BE2C (cell line): ENCODE measurements at regions not wholly inside any gene's neighbourhood (a gene's known extent, or its start where the extent isn't known, plus 50 kb on each side); places are given as distances from the start of the nearest gene placed in this dataset.
"Not testable (repeated sequence)": the region's sequence is repeated elsewhere in the genome, so short reads cannot be mapped to it uniquely, and the experiment has no call there.

Experiments
- DNase-seq: peaks from one replicate; pipeline ENCODE4 v3.0.0-alpha.2; 2020
- H3K27me3 ChIP-seq: fragments of 250-450 bp; sonication (Bioruptor Pico); 2 replicates; pipeline ENCODE4 v1.5.1; 2020; ENCODE audit warnings: mild to moderate bottlenecking
- H3K36me3 ChIP-seq: fragments of 250-450 bp; sonication (Bioruptor Pico); 2 replicates; pipeline ENCODE4 v1.5.1; 2020; ENCODE audit warnings: mild to moderate bottlenecking
- H3K4me1 ChIP-seq: fragments of 250-450 bp; sonication (Bioruptor Pico); 2 replicates; pipeline ENCODE4 v1.5.1; 2020
- H3K4me3 ChIP-seq: 2 replicates; pipeline ENCODE4 v1.5.1; 2011; ENCODE audit warnings: low read depth, low read length
- H3K9me3 ChIP-seq: fragments of 250-450 bp; sonication (Bioruptor Pico); 2 replicates; pipeline ENCODE4 v1.5.1; 2020
- TF ChIP-seq, protein P1 (sequence below): IDR thresholded peaks from 2 replicates; pipeline ENCODE4 v1.5.1; 2012; ENCODE audit warnings: mild to moderate bottlenecking, low read depth, low read length

DNA sequence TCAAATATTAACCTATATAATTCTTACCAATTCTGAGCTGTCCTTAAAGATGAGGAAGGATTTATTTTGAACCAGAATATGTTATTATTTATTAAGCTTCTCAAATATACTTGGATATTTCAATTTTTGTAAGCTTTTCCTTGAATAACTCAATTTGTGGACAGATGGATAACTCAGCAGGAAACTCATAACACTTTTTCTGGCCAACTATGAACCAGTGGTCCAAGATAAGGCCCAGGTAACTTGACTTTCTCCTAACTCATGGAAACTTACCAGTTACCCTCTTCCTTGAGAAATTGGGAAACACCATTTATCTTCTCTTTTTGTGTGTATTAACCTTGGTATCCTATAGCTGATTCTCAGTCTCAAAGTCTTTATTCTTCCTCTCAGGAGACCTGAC, 427.5 kb upstream of the SYNCRIP start:
- TF ChIP-seq, protein P1, sequence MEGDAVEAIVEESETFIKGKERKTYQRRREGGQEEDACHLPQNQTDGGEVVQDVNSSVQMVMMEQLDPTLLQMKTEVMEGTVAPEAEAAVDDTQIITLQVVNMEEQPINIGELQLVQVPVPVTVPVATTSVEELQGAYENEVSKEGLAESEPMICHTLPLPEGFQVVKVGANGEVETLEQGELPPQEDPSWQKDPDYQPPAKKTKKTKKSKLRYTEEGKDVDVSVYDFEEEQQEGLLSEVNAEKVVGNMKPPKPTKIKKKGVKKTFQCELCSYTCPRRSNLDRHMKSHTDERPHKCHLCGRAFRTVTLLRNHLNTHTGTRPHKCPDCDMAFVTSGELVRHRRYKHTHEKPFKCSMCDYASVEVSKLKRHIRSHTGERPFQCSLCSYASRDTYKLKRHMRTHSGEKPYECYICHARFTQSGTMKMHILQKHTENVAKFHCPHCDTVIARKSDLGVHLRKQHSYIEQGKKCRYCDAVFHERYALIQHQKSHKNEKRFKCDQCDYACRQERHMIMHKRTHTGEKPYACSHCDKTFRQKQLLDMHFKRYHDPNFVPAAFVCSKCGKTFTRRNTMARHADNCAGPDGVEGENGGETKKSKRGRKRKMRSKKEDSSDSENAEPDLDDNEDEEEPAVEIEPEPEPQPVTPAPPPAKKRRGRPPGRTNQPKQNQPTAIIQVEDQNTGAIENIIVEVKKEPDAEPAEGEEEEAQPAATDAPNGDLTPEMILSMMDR = no peak
- Histone ChIP-seq H3K27me3 (no peaks in the 10 kb centered on the region), H3K4me3 (no peak overlapping the region), H3K4me1 (no peaks in the 10 kb centered on the region), H3K9me3 (no peaks in the 10 kb centered on the region), H3K36me3 (no peaks in the 10 kb centered on the region)
- DNase-seq = no peak

- TF ChIP-seq, protein P1 = 0 out of 2 replicates have a peak, but pooled peaks have one; percentile 2
- not testable (repeated sequence) for H3K4me3 ChIP-seq, H3K36me3 ChIP-seq, H3K4me1 ChIP-seq, H3K9me3 ChIP-seq, H3K27me3 ChIP-seq
- DNase-seq = peak; percentile 58
These were observed 422.3 kb upstream of the SYNCRIP start for GRCh38 chr6:86065002-86065401.

GRCh38 chr6:86057293-86057980, 414.8 kb upstream of the SYNCRIP start:
- H3K27me3 ChIP-seq, DNase-seq, H3K4me3 ChIP-seq: not testable (repeated sequence)

DNA sequence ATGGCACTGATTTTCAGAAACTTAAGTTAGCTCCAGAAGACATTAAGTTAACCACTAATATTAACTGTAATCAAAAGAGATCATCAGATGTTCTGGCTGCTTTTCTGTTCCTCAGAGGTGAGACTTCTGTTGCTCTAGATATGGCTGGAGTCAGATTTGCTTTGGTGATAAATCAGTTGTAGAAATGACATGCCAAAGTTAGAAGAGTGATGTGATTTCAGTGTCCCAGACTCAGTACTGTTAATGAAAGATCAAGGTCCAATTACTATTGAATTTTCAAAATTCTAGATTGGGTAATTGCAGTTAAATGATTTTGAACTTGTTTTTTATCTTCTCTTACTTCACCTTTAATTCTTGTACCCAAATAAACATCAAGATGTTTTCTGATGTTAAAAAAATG, 402.4 kb upstream of the SYNCRIP start:
- no peak overlapping the region for H3K4me3 ChIP-seq
- H3K4me1 ChIP-seq = no peaks in the 10 kb centered on the region
- DNase-seq = no peak
- H3K9me3 ChIP-seq = no peaks in the 10 kb centered on the region
- H3K27me3 ChIP-seq = no peaks in the 10 kb centered on the region
- H3K36me3 ChIP-seq = no peaks in the 10 kb centered on the region
- TF ChIP-seq, protein P1 = no peak

More at GRCh38 chr6:86057293-86057980, 414.8 kb upstream of the SYNCRIP start:
- H3K36me3 ChIP-seq, H3K4me1 ChIP-seq, H3K9me3 ChIP-seq: not testable (repeated sequence)

DNA sequence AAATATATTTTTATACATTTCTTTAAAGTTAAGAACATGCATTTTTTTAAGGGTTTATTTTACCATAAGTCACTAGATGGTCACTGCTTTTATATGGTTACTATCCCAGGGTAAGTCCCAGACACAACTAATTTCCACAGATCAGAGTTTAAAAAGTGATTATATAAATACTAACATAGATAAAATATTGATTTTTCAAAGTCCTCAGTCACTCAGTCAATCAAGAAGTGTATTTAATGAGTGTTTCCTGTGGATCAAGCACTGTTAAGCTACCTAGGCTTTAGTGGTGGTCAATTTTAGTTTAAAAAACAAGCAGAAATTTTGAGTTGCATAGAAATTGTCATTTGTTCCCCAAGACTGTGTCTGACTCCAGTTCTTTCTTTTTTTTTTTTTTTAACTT, 399.5 kb upstream of the SYNCRIP start:
- TF ChIP-seq, protein P1 = no peak
- Histone ChIP-seq H3K9me3 (no peaks in the 10 kb centered on the region), H3K4me1 (no peaks in the 10 kb centered on the region), H3K27me3 (no peaks in the 10 kb centered on the region), H3K4me3 (no peak overlapping the region), H3K36me3 (no peaks in the 10 kb centered on the region)
- DNase-seq = no peak

GRCh38 chr6:86031713-86032112, 389.0 kb upstream of the SYNCRIP start:
- Histone ChIP-seq H3K4me1 (no peaks in the 10 kb centered on the region), H3K9me3 (no peaks in the 10 kb centered on the region), H3K27me3 (no peaks in the 10 kb centered on the region), H3K36me3 (no peaks in the 10 kb centered on the region), H3K4me3 (no peak overlapping the region)
- TF ChIP-seq, protein P1 = no peak
- DNase-seq = no peak
